Colon (tissue), 2 donors: ENCODE measurements at regions not wholly inside any gene's neighbourhood (a gene's known extent, or its start where the extent isn't known, plus 50 kb on each side); places are given as distances from the start of the nearest gene placed in this dataset.

ENCODE experiments used
- FAIRE-seq: peaks from 2 replicates; lab custom pipeline; 2012; peaks lifted over from hg19 to GRCh38; lab: Jason Lieb, UNC
- donor health status: control.
- donor health status: control.

- FAIRE-seq = no peak
These were observed 114.5 kb upstream of the GUCY1A1 start for GRCh38 chr4:155552180-155552579.

GRCh38 chr4:155548173-155548572 lies 118.5 kb upstream of the GUCY1A1 start:
- no peak for FAIRE-seq

- FAIRE-seq = no peak
These were observed 120.2 kb upstream of the GUCY1A1 start for GRCh38 chr4:155546451-155546850.

- FAIRE-seq = no peak
These were observed 121.2 kb upstream of the GUCY1A1 start for GRCh38 chr4:155545456-155545855.

GRCh38 chr4:155544547-155544946 lies 122.1 kb upstream of the GUCY1A1 start:
- no peak for FAIRE-seq

- FAIRE-seq = no peak
These were observed 123.4 kb upstream of the GUCY1A1 start for GRCh38 chr4:155543126-155543765.

GRCh38 chr4:155542415-155542814 lies 124.2 kb upstream of the GUCY1A1 start:
- FAIRE-seq = no peak

GRCh38 chr4:155541716-155542115 lies 124.9 kb upstream of the GUCY1A1 start:
- no peak for FAIRE-seq

GRCh38 chr4:155540698-155541097 lies 126.0 kb upstream of the GUCY1A1 start:
- peak; percentile 77 for FAIRE-seq

- no peak for FAIRE-seq
These were observed 126.9 kb upstream of the GUCY1A1 start for GRCh38 chr4:155539746-155540145.

GRCh38 chr4:155535802-155536454 lies 130.7 kb upstream of the GUCY1A1 start:
- no peak for FAIRE-seq

- no peak for FAIRE-seq
These were observed 134.1 kb upstream of the GUCY1A1 start for GRCh38 chr4:155532373-155533085.

GRCh38 chr4:155530857-155531256 lies 135.8 kb upstream of the GUCY1A1 start:
- no peak for FAIRE-seq

GRCh38 chr4:155530290-155530689 lies 136.4 kb upstream of the GUCY1A1 start:
- FAIRE-seq = no peak

GRCh38 chr4:155529716-155530115 lies 136.9 kb upstream of the GUCY1A1 start:
- FAIRE-seq = no peak

GRCh38 chr4:155529272-155529671 lies 137.4 kb upstream of the GUCY1A1 start:
- no peak for FAIRE-seq

- no peak for FAIRE-seq
These were observed 140.0 kb upstream of the GUCY1A1 start for GRCh38 chr4:155526452-155527169.

- no peak for FAIRE-seq
These were observed 141.7 kb upstream of the GUCY1A1 start for GRCh38 chr4:155524926-155525455.

- FAIRE-seq = no peak
These were observed 143.3 kb upstream of the GUCY1A1 start for GRCh38 chr4:155523358-155523757.

GRCh38 chr4:155522201-155522600 lies 144.4 kb upstream of the GUCY1A1 start:
- FAIRE-seq = no peak

- FAIRE-seq = no peak
These were observed 144.6 kb upstream of the MAP9 start for GRCh38 chr4:155521382-155521781.

- FAIRE-seq = no peak
These were observed 138.8 kb upstream of the MAP9 start for GRCh38 chr4:155515444-155516075.
